ENCODE measurements at regions not wholly inside any gene's neighbourhood (a gene's known extent, or its start where the extent isn't known, plus 50 kb on each side); places are given as distances from the start of the nearest gene placed in this dataset.

DNA sequence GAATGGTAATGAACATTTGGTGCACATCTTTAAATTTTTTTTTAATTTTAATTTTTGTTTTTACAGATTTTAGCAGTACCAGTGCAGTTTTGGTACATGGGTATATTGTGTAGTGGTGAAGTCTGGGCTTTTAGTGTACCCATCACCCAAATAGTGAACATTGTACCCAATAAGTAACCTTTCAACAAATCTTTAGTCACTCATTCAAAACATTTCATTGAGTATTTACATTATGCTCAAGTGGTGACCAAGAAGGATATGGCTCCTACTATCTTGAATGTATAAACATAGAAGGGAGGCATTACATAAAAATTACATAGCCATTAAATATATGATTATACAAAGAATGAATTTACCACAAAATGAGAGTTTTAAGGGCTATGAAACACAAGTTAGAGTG, 223.3 kb downstream of the SPRY1 start:
- no peak for TF ChIP-seq CTCF (IDR thresholded peaks at IDR 0.05; ENCODE audit: low read depth, low read length)
- no peak overlapping the region for H3K4me3 ChIP-seq (ENCODE audit: low read depth, low read length)

DNA sequence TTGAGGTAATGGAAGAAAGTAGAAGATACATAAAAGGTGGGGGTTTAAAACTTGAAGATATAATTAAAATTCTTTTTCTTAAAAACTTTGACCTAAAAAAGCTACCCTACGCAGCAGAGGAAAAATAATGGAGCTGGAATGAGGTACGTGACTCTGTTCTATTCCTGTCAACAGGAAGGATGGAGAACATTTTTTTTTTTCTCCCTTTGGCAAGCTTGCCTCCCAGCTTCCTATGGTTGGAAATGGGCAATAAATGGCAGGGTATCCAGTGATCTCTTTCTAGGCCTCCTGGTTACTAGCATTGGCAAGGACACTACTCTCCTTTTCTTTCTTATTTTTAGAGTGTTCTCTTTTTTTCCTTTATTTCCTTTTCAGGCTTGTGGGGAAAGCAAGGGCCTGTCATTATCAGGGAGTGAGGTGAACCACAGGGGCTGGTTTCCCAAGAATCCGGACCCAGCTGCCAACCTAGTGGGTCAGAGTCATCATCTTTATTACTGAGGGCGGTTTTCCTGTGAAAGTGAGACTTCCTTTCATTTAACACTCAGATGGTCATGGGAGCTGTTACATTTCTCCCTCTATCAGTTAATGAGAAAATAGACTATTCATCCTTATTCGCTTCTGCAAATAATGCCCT, 224.6 kb downstream of the SPRY1 start:
- no peak overlapping the region for H3K4me3 ChIP-seq (ENCODE audit: low read depth, low read length)
- no peak for TF ChIP-seq CTCF (IDR thresholded peaks at IDR 0.05; ENCODE audit: low read depth, low read length)

GRCh38 chr4:123622572-123622971, 226.0 kb downstream of the SPRY1 start:
- TF ChIP-seq CTCF (IDR thresholded peaks at IDR 0.05; ENCODE audit: low read depth, low read length): no peak

GRCh38 chr4:123623611-123624010, 227.0 kb downstream of the SPRY1 start:
- TF ChIP-seq CTCF (IDR thresholded peaks at IDR 0.05; ENCODE audit: low read depth, low read length): no peak
- H3K4me3 ChIP-seq (ENCODE audit: low read depth, low read length): no peak overlapping the region

More at GRCh38 chr4:123622572-123622971, 226.0 kb downstream of the SPRY1 start:
- H3K4me3 ChIP-seq (ENCODE audit: low read depth, low read length): no peak overlapping the region

DNA sequence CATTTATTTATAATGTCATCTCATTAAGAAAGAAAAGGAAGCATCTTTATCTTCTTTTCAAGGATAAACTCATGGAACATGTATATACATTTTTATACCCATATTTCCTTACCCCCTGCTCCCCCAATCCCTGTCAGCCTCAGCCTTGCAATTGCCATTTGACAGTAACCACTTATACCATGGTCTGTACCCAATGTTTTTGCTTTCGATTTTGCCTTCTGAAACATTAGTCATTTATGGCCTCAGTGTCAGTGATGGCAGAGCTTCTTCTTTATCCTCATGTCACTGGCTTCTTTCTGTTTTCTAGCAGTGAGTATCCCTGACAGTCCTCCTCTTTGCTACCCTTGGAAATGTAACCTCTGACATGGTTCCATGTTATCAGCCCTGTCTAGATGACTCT, 228.4 kb downstream of the SPRY1 start:
- no peak for TF ChIP-seq CTCF (IDR thresholded peaks at IDR 0.05; ENCODE audit: low read depth, low read length)

DNA sequence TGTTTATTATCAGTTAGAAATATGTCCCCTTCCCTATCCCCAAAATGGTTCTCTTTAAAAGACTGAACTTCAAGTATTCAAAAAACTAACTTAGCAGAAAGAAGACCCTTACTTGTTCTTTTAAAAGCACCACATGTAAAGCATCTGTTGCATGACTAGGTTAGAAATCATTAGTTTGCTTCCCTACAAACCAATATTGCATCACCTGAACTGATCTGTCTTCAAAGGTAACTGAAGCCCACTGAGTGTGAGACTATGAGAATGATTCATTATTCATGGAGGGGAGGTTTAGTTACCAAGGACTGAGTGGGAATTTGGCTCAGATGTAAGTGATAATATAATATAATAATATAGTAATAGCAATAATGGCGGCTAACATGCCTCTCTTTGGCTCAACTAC, 231.7 kb downstream of the SPRY1 start:
- no peak overlapping the region for H3K4me3 ChIP-seq (ENCODE audit: low read depth, low read length)
- no peak for TF ChIP-seq CTCF (IDR thresholded peaks at IDR 0.05; ENCODE audit: low read depth, low read length)

More for the DNA sequence above, 228.4 kb downstream of the SPRY1 start:
- no peak overlapping the region for H3K4me3 ChIP-seq (ENCODE audit: low read depth, low read length)

- no peak for TF ChIP-seq CTCF (IDR thresholded peaks at IDR 0.05; ENCODE audit: low read depth, low read length)
- H3K4me3 ChIP-seq (ENCODE audit: low read depth, low read length): no peak overlapping the region
Observed at GRCh38 chr4:123631786-123632692, 235.4 kb downstream of the SPRY1 start.
